IPS DF 19.7 (cell line): ENCODE measurements at regions not wholly inside any gene's neighbourhood (a gene's known extent, or its start where the extent isn't known, plus 50 kb on each side); places are given as distances from the start of the nearest gene placed in this dataset.

Experiments used
- DNase-seq: peaks from one replicate; pipeline ENCODE4 v3.0.0-alpha.2; 2013; ENCODE audit warnings: low read depth, low spot score

DNA sequence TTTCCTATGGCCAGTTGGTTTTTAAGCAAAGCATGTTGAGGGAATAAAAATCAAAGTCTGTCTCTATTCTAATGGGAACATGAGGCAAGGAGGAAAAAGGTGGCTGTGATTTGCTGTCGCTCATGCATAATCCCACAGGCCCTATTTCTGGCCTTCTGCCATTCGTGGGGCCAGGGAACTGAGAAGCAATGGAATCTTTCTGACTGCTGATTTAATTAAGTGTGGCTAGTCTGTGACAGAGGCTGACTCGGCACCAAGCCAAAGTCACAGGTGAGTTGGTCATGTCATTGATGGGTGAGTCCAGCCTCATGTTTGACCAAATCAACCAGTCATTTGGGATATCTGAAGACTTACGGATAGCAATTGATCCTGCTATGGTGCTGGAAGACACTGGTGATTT lies 429.3 kb upstream of the CADM1 start:
- no peak for DNase-seq

DNA sequence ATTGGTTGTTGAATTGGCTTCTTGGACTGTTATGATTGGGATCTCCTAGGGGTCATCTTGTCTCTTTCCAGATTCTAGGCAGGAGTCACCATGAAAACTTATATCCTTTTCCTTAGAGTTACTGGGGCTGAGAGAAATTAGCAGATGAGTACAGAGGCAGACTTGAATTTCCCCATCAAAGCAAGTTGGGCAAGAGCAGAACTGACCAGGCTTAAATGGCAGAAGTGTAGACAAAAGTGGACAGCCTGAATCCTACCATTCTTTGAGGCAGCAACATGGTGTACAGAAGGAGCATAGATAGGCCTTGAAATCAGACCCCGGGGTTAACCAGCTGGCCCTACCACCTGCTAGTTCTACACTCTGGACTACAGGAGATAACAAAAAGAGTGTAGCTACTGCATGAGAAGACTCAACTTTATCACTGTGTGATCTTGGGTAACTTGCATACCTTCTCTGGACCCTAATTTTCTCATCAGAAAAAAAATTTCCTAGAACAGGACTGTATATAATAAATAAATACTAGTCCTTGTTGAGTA lies 427.4 kb upstream of the CADM1 start:
- DNase-seq, result no peak

DNA sequence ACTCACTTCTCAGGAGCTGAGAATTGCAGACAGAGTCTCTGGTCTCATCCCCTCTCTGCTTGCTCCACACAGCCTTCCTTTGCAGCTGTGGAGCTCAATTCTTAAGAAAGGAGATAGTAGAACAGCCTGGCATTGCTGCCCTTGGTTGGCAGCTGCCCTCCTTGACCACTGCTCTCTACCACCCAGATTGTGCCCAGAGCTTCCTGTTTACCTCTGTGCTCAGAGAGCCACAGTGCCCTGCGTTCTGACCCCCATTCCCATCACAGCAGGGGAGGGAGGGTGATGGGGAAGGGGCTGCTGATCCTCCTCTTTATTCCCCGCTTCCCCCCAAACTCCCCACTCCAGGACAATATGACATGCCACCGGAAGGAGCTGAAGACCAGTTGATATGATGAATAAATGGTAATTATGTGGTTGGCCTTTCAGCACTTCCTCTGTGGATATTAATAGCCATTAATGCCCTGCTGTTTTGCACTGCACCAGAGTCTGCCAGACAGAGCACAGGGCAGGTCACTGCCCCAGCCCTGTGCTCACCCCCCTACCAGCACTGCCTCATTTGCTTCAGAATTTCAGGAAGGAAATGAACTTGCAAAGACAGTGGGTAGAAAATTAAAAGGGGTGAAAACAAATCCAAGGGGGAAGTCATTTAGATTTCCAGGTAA lies 426.8 kb upstream of the CADM1 start:
- DNase-seq, result no peak

DNA sequence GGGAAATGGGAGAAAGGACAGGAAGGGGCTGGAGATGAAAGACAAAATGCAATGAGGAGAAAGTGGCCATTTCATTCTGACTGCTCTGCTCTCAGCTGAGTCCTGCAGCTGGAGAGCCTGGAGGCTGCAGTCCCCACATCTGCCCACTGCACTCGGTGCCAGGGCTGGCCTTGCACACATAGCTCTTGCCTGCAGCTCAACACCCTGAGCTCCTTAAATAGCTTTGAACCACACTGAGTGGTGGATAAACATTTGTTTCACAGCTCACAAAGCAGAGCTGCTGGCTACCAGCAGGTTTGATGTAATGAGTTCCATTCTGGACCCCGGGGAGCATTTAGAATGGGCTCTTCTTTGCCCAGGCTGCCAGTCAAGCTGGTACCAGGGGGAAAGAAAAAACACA lies 426.1 kb upstream of the CADM1 start:
- DNase-seq, result no peak

DNA sequence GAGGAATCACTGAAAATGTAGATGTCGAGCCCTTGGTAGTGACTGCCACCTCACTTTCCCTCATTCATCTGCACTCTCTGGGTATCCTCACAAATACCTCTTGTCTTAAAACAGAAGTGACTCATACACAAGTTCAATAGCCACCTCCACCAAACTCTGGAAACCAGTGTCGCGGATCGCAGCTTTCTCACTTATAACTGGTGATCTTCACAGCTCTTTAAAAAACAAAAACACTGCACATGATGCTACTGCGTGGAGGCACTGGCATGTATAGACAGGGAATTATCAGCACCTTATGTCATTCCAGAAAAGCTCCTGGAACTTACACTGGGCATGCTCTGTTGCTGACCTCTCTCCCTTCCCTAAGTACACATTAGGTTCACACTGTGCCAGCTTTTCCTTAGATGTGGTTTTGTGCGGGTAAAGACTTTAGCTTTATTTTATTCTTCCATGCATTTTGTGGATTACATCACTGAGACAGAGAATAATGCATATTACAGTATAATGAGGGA lies 425.5 kb upstream of the CADM1 start:
- no peak for DNase-seq

DNA sequence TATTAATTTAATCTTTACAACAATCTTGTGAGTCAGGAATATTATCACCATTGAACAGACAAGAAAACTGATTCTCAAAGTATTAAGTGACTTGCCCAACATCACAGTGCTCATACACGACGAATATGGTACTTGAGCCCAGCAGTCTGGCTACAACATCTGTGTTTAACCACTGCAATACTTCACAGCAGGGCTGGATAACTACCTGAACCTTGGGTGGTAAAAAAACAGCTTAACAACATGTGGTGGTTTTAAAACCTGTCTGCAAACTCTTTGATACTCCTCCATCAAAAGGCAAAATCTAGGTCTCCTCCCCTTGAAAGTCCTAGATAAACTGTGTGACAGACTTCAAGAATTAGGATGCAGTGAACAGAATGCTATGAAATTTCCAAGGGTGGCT lies 424.6 kb upstream of the CADM1 start:
- no peak for DNase-seq

DNA sequence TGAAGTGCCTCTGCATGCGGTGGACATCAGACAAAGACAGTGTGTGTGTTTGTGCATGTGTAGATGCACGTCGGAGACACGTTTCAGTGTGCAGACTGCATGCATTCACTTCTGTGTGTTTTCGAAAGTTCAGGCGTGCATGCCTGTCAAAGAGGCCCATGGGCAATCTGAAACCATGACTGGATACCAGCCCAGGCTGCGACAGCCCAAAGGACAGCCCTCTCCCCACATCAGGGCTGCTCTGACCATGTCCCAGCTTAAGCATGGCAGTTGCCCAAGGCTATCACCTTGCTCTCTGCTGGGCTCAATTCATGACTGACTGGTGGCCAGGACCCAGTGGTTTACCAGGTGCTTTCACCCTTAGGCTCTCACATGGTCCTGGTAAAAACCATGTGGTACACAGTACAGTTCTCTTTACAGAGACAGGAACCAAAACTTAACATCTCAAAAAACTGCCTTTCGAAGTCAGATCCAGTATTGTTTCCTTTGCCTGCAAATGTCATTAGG lies 423.7 kb upstream of the CADM1 start:
- no peak for DNase-seq

DNA sequence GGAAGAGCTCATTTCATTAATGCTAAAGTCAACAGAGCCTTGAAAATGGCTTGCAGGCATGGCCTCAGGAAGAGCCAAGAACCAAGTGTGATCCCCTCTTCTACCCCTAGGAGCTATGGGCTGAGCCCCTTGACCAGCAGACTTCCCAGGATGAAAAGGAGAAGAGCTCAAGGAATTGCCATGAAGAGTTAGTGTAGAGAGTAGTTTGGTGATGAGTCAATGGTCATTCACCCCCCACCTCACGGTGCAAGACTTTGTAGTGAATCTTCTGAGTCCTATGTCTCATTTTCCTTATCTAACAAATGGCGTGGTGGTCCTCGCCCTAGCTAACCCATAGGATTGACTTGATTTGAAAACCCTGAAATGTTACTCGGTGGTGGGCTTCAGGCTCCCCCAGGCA lies 422.4 kb upstream of the CADM1 start:
- no peak for DNase-seq

DNA sequence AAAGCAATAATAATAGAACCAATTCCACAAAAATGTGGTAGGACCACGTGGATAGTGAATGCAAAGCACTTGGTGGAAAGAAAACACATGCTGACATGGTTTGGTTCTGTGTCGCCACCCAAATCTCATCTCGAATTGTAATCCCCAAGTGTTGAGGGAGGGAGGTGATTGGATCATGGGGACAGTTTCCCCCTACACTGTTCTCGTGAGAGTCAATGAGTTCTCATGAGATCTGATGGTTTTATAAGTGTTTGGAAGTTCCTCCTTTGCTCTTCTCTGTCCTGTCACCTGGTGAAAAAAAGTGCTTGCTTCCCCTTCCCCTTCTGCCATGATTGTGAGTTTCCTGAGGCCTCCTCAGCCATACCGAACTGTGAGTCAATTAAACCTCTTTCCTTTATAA lies 421.9 kb upstream of the CADM1 start:
- no peak for DNase-seq

DNA sequence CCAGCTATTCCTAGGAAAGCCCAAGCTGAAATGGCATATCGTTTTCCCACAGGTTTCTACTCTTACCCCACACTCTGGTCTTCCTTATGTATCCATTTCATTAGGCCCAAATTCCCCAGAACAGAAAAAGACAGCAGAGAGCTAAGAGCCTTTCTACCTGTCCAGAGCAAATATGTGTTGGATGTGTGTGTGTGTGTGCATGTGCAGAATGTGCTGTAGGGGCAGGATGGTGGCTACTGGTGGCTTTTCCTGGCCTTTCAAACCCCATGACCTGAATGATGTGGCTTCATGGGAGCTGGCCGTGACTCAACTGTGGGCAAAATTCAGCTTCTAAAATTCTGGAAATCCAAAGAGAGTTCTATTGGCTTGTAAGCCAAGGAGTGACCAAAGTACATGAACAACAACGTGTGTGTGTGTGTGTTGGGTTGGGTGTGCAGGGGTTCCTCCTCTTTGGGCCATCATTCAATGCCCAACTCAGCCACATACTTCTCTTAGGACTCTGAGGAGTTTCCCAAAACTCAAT lies 421.4 kb upstream of the CADM1 start:
- DNase-seq, result no peak

DNA sequence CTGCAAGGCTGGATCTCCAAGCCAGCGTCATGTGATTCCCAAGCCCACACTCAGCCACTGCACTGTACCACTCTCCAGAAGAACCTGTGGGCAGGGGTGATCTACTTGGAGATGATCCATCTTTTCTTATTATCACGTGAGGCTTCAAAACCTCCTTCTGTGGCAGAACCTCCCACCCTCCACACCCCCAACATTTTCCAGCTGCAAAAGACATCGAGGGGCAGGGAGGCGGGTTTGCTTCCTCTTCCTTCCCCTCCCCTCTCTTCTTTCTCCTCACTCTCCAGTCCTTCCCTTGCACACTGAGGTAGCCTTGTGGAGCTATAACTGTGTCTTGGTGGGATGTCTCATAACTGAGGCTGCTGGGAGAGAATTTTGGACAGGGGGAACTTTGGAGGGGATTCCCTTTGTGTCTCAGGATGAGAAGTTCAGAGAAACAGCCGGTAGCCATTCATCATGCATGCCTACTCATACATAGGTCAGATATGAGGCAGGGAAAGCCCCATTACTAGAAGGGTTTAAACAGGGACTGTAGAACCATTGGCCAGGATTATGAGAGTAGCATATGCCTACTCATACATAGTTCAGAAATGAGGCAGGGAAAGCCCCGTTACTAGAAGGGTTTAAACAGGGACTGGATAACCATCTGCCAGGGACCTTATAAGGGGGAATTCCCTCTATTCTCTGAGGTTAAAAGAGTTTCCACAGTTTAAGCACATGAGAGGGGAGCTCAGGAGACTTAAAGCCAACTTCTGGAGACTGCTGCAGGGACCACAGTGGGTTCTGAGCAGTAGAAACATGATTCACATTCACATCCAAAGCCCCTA lies 420.7 kb upstream of the CADM1 start:
- DNase-seq, result no peak

DNA sequence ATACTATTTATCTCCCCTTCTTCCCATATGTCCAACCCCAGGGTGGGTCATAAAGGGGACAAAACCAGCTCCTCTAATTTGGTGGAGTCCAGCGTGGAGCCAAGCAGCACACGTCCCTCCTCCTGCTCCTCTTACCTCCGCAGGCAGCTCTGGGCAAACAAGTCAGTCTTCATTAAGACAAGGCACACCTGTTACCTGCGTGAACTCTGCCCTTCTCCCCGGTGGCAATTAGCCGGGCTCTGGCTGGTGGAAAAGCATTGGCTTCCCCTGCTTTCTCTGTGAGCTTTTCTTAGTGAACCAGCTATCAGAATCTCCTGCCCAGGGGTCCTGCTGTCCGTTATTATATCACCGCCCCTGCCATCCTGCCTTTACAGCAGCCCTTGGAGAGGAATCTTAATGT lies 418.7 kb upstream of the CADM1 start:
- no peak for DNase-seq

DNA sequence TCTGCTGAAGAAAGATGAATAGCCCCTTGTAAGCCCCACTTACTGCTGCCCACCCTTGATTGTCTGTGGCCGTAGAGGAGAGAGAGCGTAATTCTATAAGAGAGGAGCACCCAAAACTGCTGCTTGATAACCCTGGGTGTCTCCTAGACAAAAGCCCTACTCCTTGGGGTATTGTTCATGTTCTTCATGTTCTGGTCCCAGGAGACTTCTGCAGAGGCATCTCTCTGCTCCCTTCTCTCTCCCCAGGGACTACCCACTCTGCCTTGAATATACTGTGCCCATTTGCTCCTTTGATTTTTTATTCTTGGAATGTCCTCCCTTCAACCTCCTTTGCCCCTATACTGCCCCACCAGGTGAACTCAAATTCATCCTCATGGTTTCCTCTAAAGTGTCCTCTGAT lies 417.8 kb upstream of the CADM1 start:
- DNase-seq, result no peak

DNA sequence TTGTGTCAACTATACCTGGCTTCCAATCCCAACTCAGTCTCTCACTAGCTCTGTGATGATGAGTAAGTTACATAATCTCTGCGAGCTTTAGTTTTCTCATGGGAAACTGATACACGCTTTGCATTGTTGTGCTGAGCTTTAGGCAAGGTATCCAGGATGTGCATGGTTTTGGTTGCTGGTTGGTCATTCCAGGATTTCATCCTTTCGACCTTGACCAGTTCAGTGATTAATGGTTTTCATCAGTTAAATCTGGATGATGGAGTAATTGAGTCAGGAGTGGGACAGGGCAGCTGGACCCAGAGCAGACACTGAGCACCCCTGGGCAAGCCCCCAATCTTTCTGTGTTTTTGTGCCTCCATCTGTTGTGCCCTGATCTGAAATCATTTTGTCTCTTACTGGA lies 417.3 kb upstream of the CADM1 start:
- no peak for DNase-seq

DNA sequence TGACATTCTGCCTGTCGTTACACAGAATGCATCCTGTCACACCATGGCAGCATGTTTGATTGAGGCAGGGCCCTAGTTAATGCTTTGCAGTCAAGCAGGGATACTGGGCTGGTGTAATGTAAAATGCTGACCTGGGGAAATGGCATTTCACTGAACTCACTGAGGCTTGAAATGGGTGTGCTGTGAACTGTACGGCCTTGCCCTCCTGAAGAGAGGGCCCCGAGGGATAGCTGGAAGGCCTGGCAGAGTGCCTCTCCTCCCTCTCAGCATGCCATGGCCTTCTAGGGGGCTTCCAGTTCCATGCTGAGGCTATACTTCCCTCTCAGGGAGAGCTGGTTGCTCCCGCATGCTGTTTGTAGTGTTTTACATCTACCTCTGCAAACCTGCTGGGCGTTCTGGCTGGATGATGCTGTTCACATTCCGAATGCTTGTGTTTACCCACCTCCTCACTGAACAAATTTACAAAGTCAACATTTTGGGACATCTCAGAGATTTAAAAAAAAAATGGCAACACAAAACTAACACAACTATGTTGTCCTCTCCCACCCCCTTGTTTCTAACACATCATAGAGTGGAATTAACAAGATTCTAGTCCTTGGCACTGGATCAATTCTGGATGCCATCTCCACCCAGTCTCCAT lies 416.7 kb upstream of the CADM1 start:
- no peak for DNase-seq

DNA sequence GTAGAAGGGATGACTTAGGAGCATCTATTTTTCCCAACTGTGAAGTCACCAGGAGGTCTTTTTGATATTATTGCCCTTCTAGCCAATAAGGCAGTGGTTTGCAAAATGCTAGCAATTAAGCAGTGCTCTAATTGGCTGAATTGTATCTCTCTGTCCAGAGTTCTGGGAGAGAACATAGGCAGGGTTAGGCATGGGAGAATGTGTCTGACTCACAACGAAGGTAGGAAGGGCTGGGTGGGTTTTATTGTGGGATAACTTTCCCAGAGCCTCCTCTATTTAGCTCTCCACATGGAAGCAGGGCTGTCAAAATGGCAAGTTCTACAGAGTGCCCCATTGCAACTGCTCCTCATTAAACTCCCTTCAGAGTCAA lies 415.9 kb upstream of the CADM1 start:
- no peak for DNase-seq

DNA sequence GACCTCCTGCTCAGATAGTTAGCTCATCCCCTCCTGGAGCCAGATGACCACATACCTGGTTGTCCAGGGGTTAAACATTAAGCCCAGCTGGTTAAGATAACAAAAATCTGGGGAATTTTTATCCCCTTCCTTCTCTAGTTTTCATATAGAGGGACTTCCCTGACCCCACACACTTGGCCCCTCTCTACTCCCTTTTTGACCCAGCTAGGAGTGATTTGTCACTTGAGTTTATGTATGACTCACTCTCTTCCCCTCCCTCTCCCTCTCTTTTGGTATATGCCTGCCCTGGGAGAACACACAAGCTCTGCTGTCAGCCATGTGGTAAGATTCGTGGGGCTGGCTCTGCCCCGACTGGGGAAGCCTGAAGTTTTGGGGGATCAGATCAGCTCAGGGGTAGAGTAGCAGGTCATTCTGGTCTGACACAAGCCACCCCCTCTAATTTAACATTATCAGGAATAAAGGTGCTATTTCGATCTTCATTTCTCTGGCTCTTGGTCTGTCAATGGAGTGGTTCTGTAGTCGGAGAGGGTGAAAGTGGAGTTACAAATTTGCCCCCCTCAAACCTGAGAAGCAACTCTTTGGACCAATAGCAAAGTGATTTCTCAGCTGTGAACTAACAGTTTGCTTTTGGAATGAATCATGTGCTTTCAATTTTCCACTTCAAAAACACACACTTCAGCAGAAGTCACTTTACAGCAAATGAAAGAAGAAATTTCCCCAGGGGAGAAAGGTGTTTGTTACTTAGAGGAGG lies 415.3 kb upstream of the CADM1 start:
- DNase-seq, result no peak

DNA sequence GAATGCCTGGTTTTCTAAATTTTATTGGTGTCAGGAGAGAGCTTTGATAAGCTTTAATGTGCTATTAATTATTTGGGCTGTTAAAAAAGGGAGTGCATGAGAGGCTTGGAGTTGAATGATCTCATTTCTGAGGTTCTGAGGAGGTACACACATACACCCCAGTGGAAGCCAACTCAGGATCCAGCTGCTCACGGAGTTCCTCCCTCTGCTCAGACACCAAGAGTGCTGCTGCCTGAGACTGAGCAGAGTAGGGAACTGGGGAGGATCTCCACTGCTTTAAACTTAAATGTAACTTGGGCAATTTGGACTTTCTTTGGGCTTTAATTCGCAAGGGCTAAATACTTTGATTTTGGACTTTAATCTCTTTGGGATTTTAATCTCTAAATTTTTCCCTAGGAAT lies 414.4 kb upstream of the CADM1 start:
- no peak for DNase-seq

DNA sequence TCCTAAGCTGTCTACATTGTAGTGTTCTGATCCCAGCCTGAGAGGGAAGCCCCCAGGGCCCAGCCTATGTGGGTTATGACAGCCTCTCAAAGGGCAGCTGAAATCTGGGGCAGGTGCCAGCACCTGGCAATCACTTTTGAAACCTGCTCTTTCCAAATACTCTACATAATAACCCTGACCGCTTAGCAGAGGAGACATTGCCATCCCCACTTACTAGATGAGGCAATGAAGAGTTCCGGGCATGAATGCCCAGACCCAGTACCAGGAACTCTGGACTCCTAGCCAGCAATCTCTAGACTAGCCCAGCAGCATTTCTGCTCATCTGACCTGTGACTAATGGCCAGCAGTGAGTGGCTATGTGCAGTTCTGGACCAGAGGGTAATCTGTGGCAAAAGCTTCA lies 412.4 kb upstream of the CADM1 start:
- no peak for DNase-seq

DNA sequence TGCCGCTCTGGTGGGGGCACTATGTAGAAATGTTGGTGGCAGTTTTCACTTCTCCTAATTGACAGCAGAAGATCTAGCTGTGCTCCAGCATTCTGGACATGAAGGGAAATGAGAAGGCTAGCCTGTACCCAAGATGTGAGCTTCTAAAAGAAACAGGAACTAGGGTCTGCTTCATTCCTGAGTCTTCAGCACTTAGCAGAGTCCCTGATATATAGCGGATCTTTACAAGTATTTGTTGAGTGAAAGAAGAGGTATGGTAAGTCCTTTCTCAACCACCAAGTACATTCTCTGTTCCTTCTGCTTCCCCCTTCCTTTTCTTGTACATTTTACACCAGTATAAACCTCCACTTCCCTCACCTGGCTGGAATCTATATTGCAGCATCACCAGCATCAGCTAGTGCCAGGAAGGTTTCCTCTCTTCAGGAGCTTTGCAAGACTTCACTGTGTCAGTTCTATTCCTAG lies 408.3 kb upstream of the CADM1 start:
- peak; percentile 38 for DNase-seq

DNA sequence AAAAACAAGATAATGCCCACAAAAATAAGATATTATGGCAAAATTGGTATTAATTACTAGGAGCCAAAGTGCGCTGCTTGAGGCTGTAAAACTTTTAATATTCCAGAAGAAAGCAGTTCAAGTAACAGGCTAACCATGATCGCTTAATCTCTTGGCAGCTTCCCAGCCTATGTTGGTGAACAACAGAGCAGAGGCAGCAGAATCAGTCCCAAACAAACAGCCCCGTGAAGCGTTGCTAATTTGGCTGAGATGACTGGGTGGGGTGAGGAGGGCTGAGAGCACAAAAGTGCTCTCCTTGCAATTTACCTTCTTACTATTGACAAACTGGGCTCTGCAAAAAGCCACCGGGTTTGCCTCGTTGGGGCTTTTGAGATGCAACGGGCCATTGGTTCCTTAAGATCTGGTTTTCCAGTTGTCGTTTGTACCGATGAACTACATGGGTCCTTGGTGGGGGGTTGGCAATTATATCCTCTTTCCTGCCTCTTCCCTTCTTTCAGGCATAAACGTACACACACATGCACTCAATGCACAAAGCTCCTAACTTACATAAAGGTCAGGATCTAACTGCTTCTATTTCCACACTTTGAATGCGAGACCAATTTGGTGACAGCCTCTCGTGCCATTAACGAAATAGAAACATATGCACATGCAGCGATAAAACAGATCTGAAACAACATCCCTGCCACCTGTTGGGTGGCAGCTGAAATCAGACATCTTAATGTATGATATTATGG lies 407.6 kb upstream of the CADM1 start:
- DNase-seq, result no peak
